Mesendoderm (in vitro differentiated cells): ENCODE measurements at regions not wholly inside any gene's neighbourhood (a gene's known extent, or its start where the extent isn't known, plus 50 kb on each side); places are given as distances from the start of the nearest gene placed in this dataset.

Source experiments
- DNase-seq: peaks from one replicate; pipeline ENCODE4 v3.0.0; 2013
- H2AK5ac ChIP-seq: 2 replicates; pipeline ENCODE4 v1.6.1; 2013; ENCODE audit warnings: low read length, inconsistent platforms
- H2BK120ac ChIP-seq: 2 replicates; pipeline ENCODE4 v1.6.1; 2013; ENCODE audit warnings: low read depth, mild to moderate bottlenecking, low read length, moderate library complexity, mixed read lengths
- H2BK15ac ChIP-seq: replicated peaks from 2 replicates; pipeline ENCODE4 v1.6.1; 2013; ENCODE audit warnings: low read depth, mild to moderate bottlenecking, moderate library complexity
- H2BK5ac ChIP-seq: 2 replicates; pipeline ENCODE4 v1.6.1; 2013; ENCODE audit warnings: low read length, inconsistent platforms
- H3K18ac ChIP-seq: 2 replicates; pipeline ENCODE4 v1.6.1; 2013; ENCODE audit warnings: mild to moderate bottlenecking, low read length, mixed read lengths
- H3K23ac ChIP-seq: one replicate; pipeline ENCODE4 v1.6.1; 2013; ENCODE audit warnings: low read length
- H3K27ac ChIP-seq: 2 replicates; pipeline ENCODE4 v1.5.1; 2013; ENCODE audit warnings: low read depth, mild to moderate bottlenecking, inconsistent platforms, low read length, moderate library complexity
- H3K27me3 ChIP-seq: 2 replicates; pipeline ENCODE4 v1.6.1; 2013; ENCODE audit warnings: low read length, control low read depth, mild to moderate bottlenecking, inconsistent platforms; ENCODE audit not compliant: insufficient read depth, poor library complexity
- H3K36me3 ChIP-seq: 2 replicates; pipeline ENCODE4 v1.6.1; 2013; ENCODE audit warnings: low read length, inconsistent platforms; ENCODE audit not compliant: control insufficient read depth, insufficient read depth
- H3K4ac ChIP-seq: one replicate; pipeline ENCODE4 v1.6.1; 2013; ENCODE audit warnings: low read depth, mild to moderate bottlenecking, low read length, moderate library complexity
- H3K4me1 ChIP-seq: 2 replicates; pipeline ENCODE4 v1.6.1; 2013; ENCODE audit warnings: low read depth, low read length, inconsistent platforms; ENCODE audit not compliant: control insufficient read depth
- H3K4me2 ChIP-seq: 2 replicates; pipeline ENCODE4 v1.6.1; 2013; ENCODE audit warnings: low read length
- H3K4me3 ChIP-seq: 2 replicates; pipeline ENCODE4 v1.5.1; 2013; ENCODE audit warnings: mild to moderate bottlenecking, low read length
- H3K56ac ChIP-seq: one replicate; pipeline ENCODE4 v1.6.1; 2013; ENCODE audit warnings: low read length
- H3K79me1 ChIP-seq: 2 replicates; pipeline ENCODE4 v1.6.1; 2013; ENCODE audit warnings: low read length, inconsistent platforms
- H3K79me2 ChIP-seq: 2 replicates; pipeline ENCODE4 v1.6.1; 2013; ENCODE audit warnings: mild to moderate bottlenecking, low read length; ENCODE audit not compliant: control insufficient read depth, insufficient read depth
- H3K9ac ChIP-seq: 2 replicates; pipeline ENCODE4 v1.6.1; 2013; ENCODE audit warnings: low read length, inconsistent platforms
- H4K5ac ChIP-seq: one replicate; pipeline ENCODE4 v1.6.1; 2013; ENCODE audit warnings: low read length
- H4K8ac ChIP-seq: one replicate; pipeline ENCODE4 v1.6.1; 2013; ENCODE audit warnings: low read depth, mild to moderate bottlenecking, control low read depth, low read length, moderate library complexity
- WGBS: extraction: QIAGEN DNeasy Blood & Tissue Kit; methylation state at CpG from one replicate; pipeline ENCODE4 v1.1.7; 2013; ENCODE audit warnings: low lambda C conversion rate, missing lambda C conversion rate; ENCODE audit not compliant: insufficient coverage; ENCODE audit errors: extremely low coverage; 5-methylcytosine and 5-hydroxymethylcytosine counted together

GRCh38 chr2:223363085-223363484, 239.1 kb downstream of the SCG2 start:
- H3K56ac ChIP-seq: no peak overlapping the region
- WGBS: no CpG with 5 or more reads among the region's 6 CpGs
- H3K27ac ChIP-seq: no peak overlapping the region
- no peaks in the 10 kb centered on the region for H3K4me1 ChIP-seq
- H3K4me3 ChIP-seq: no peak overlapping the region
- H4K8ac ChIP-seq: no peak overlapping the region
- no peak overlapping the region for H3K4ac ChIP-seq
- no peaks in the 10 kb centered on the region for H3K79me1 ChIP-seq
- H4K5ac ChIP-seq: no peak overlapping the region
- H3K27me3 ChIP-seq: peaks cover 3% of the 10 kb centered on the region
- no peak overlapping the region for H3K18ac ChIP-seq
- no peak overlapping the region for H2BK120ac ChIP-seq
- no peaks in the 10 kb centered on the region for H3K79me2 ChIP-seq
- no peak overlapping the region for H2AK5ac ChIP-seq
- no peak overlapping the region for H3K9ac ChIP-seq
- H3K4me2 ChIP-seq: no peak overlapping the region
- no peaks in the 10 kb centered on the region for H3K36me3 ChIP-seq
- H3K23ac ChIP-seq: no peak overlapping the region
- DNase-seq: no peak
- H2BK5ac ChIP-seq: no peak overlapping the region
- H2BK15ac ChIP-seq: no peak overlapping the region

- Histone ChIP-seq H3K4me1 (no peaks in the 10 kb centered on the region), H3K4me3 (no peak overlapping the region), H3K23ac (no peak overlapping the region), H2BK5ac (no peak overlapping the region), H3K56ac (no peak overlapping the region), H4K8ac (no peak overlapping the region), H3K27me3 (peaks cover 2% of the 10 kb centered on the region), H2AK5ac (no peak overlapping the region), H2BK120ac (no peak overlapping the region), H3K9ac (no peak overlapping the region), H3K79me1 (no peaks in the 10 kb centered on the region), H3K4ac (no peak overlapping the region), H3K4me2 (no peak overlapping the region), H3K18ac (no peak overlapping the region), H2BK15ac (no peak overlapping the region), H3K27ac (no peak overlapping the region), H4K5ac (no peak overlapping the region), H3K79me2 (no peaks in the 10 kb centered on the region), H3K36me3 (no peaks in the 10 kb centered on the region)
- no CpG with 5 or more reads among the region's 5 CpGs for WGBS
- DNase-seq: no peak
These were observed 236.9 kb downstream of the SCG2 start for GRCh38 chr2:223365158-223365679.

- Histone ChIP-seq H2BK120ac (no peak overlapping the region), H3K4ac (no peak overlapping the region), H3K4me3 (no peak overlapping the region), H2BK15ac (no peak overlapping the region), H2BK5ac (no peak overlapping the region), H3K9ac (no peak overlapping the region), H2AK5ac (no peak overlapping the region), H3K4me2 (no peak overlapping the region), H3K18ac (no peak overlapping the region), H3K79me2 (no peaks in the 10 kb centered on the region), H3K4me1 (no peaks in the 10 kb centered on the region), H3K27me3 (peaks cover 2% of the 10 kb centered on the region), H3K79me1 (no peaks in the 10 kb centered on the region), H3K56ac (no peak overlapping the region), H3K23ac (no peak overlapping the region), H3K36me3 (no peaks in the 10 kb centered on the region), H3K27ac (no peak overlapping the region), H4K5ac (no peak overlapping the region), H4K8ac (no peak overlapping the region)
- no peak for DNase-seq
- no CpG with 5 or more reads among the region's 5 CpGs for WGBS
These were observed 235.6 kb downstream of the SCG2 start for GRCh38 chr2:223366566-223366965.

GRCh38 chr2:223368481-223368880, 233.7 kb downstream of the SCG2 start:
- H4K5ac ChIP-seq: no peak overlapping the region
- no peaks in the 10 kb centered on the region for H3K79me2 ChIP-seq
- no peak overlapping the region for H3K4me2 ChIP-seq
- H3K4ac ChIP-seq: no peak overlapping the region
- H2BK15ac ChIP-seq: no peak overlapping the region
- H3K36me3 ChIP-seq: no peaks in the 10 kb centered on the region
- H3K79me1 ChIP-seq: no peaks in the 10 kb centered on the region
- no peak overlapping the region for H3K18ac ChIP-seq
- H3K56ac ChIP-seq: no peak overlapping the region
- no peak overlapping the region for H4K8ac ChIP-seq
- no peak for DNase-seq
- H2BK5ac ChIP-seq: no peak overlapping the region
- no peak overlapping the region for H3K4me3 ChIP-seq
- no peak overlapping the region for H2AK5ac ChIP-seq
- H2BK120ac ChIP-seq: no peak overlapping the region
- no peak overlapping the region for H3K23ac ChIP-seq
- no CpG with 5 or more reads among the region's 2 CpGs for WGBS
- H3K4me1 ChIP-seq: no peaks in the 10 kb centered on the region
- no peak overlapping the region for H3K27ac ChIP-seq
- H3K9ac ChIP-seq: no peak overlapping the region
- H3K27me3 ChIP-seq: peaks cover 2% of the 10 kb centered on the region

GRCh38 chr2:223369889-223370288, 232.3 kb downstream of the SCG2 start:
- WGBS: no CpG with 5 or more reads among the region's 3 CpGs
- H3K27ac ChIP-seq: no peak overlapping the region
- H3K4ac ChIP-seq: no peak overlapping the region
- H3K79me1 ChIP-seq: no peaks in the 10 kb centered on the region
- no peak overlapping the region for H4K8ac ChIP-seq
- no peak overlapping the region for H3K18ac ChIP-seq
- H3K23ac ChIP-seq: no peak overlapping the region
- no peak overlapping the region for H2BK15ac ChIP-seq
- H3K27me3 ChIP-seq: peaks cover 2% of the 10 kb centered on the region
- H2BK120ac ChIP-seq: no peak overlapping the region
- no peak overlapping the region for H3K4me2 ChIP-seq
- H3K4me1 ChIP-seq: no peaks in the 10 kb centered on the region
- no peak overlapping the region for H3K4me3 ChIP-seq
- DNase-seq: no peak
- no peaks in the 10 kb centered on the region for H3K36me3 ChIP-seq
- H2AK5ac ChIP-seq: no peak overlapping the region
- no peak overlapping the region for H2BK5ac ChIP-seq
- no peaks in the 10 kb centered on the region for H3K79me2 ChIP-seq
- H4K5ac ChIP-seq: no peak overlapping the region
- H3K56ac ChIP-seq: no peak overlapping the region
- H3K9ac ChIP-seq: no peak overlapping the region

GRCh38 chr2:223383315-223383714, 218.8 kb downstream of the SCG2 start:
- no CpG with 5 or more reads among the region's 1 CpG for WGBS
- no peaks in the 10 kb centered on the region for H3K4me1 ChIP-seq
- H3K4me3 ChIP-seq: no peak overlapping the region
- no peak overlapping the region for H3K27ac ChIP-seq
- no peak overlapping the region for H3K4me2 ChIP-seq
- no peak overlapping the region for H3K9ac ChIP-seq
- DNase-seq: no peak
- H3K36me3 ChIP-seq: no peaks in the 10 kb centered on the region
- H3K79me1 ChIP-seq: no peaks in the 10 kb centered on the region
- no peak overlapping the region for H4K5ac ChIP-seq
- no peak overlapping the region for H4K8ac ChIP-seq
- no peak overlapping the region for H2AK5ac ChIP-seq
- no peak overlapping the region for H2BK120ac ChIP-seq
- H3K18ac ChIP-seq: no peak overlapping the region
- H3K27me3 ChIP-seq: no peaks in the 10 kb centered on the region
- H3K23ac ChIP-seq: no peak overlapping the region
- H2BK5ac ChIP-seq: no peak overlapping the region
- no peak overlapping the region for H3K56ac ChIP-seq
- no peaks in the 10 kb centered on the region for H3K79me2 ChIP-seq
- H3K4ac ChIP-seq: no peak overlapping the region
- H2BK15ac ChIP-seq: no peak overlapping the region
